ENCODE measurements at regions not wholly inside any gene's neighbourhood (a gene's known extent, or its start where the extent isn't known, plus 50 kb on each side); places are given as distances from the start of the nearest gene placed in this dataset.

GRCh38 chr14:65229748-65230728, 127.7 kb upstream of the MAX start (continued):
- TF ChIP-seq REST (IDR thresholded peaks at IDR 0.05; ENCODE audit: unreplicated experiment) (no peak), ZNF462 (CRISPR knock-in tag; IDR thresholded peaks at IDR 0.05) (no peak), JUNB (IDR thresholded peaks at IDR 0.05; ENCODE audit: unreplicated experiment) (no peak)

Measured in GM23338 (cell line).